GM06990 (cell line): ENCODE measurements at regions not wholly inside any gene's neighbourhood (a gene's known extent, or its start where the extent isn't known, plus 50 kb on each side); places are given as distances from the start of the nearest gene placed in this dataset.

ENCODE experiments used
- DNase-seq: peaks from one replicate; pipeline ENCODE4 v3.0.0-alpha.2; 2011; ENCODE audit not compliant: insufficient read length; ENCODE audit errors: extremely low read depth
- H3K27me3 ChIP-seq: replicated peaks from 2 replicates; pipeline ENCODE4 v1.6.0; 2011; ENCODE audit warnings: low read length; ENCODE audit not compliant: control insufficient read depth, insufficient read depth
- H3K36me3 ChIP-seq: 2 replicates; pipeline ENCODE4 v1.5.1; 2011; ENCODE audit warnings: low read length; ENCODE audit not compliant: control insufficient read depth, insufficient read depth
- H3K4me3 ChIP-seq: replicated peaks from 2 replicates; pipeline ENCODE4 v1.5.1; 2011; ENCODE audit warnings: low read depth, mild to moderate bottlenecking, control low read depth, low read length
- TF ChIP-seq, protein P1 (sequence below): IDR thresholded peaks from 2 replicates; pipeline ENCODE4 v1.5.1; 2011; ENCODE audit warnings: low read length, control low read depth, mild to moderate bottlenecking, inconsistent platforms; ENCODE audit not compliant: insufficient read depth, poor library complexity, severe bottlenecking

- DNase-seq: no peak
- TF ChIP-seq, protein P1, sequence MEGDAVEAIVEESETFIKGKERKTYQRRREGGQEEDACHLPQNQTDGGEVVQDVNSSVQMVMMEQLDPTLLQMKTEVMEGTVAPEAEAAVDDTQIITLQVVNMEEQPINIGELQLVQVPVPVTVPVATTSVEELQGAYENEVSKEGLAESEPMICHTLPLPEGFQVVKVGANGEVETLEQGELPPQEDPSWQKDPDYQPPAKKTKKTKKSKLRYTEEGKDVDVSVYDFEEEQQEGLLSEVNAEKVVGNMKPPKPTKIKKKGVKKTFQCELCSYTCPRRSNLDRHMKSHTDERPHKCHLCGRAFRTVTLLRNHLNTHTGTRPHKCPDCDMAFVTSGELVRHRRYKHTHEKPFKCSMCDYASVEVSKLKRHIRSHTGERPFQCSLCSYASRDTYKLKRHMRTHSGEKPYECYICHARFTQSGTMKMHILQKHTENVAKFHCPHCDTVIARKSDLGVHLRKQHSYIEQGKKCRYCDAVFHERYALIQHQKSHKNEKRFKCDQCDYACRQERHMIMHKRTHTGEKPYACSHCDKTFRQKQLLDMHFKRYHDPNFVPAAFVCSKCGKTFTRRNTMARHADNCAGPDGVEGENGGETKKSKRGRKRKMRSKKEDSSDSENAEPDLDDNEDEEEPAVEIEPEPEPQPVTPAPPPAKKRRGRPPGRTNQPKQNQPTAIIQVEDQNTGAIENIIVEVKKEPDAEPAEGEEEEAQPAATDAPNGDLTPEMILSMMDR: no peak
- H3K36me3 ChIP-seq: no peaks in the 10 kb centered on the region
- H3K27me3 ChIP-seq: no peaks in the 10 kb centered on the region
- no peak overlapping the region for H3K4me3 ChIP-seq
These were observed 248.8 kb upstream of the PBX1 start for GRCh38 chr1:164310166-164310565.

DNA sequence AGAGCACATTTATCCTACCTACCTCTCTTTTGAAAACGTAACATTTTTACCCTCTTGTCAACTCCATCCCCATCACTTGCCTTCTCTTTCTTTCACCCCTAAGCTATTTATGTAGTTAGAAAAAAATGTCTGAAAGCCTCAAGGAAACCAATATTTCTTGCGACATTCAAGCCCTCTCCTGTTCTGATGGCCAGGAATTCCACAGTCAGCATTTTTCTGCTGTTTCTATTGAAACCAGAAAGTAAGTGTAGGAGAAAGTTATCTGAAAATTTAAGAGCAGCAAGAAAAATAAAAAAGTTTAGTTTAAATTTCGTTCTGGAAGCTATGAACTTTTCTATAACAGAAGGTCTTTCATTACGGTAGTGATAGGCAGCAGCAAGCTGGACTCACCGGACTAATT lies 247.6 kb upstream of the PBX1 start:
- TF ChIP-seq, protein P1: no peak
- Histone ChIP-seq H3K27me3 (no peaks in the 10 kb centered on the region), H3K4me3 (no peak overlapping the region), H3K36me3 (no peaks in the 10 kb centered on the region)
- no peak for DNase-seq

- H3K36me3 ChIP-seq: no peaks in the 10 kb centered on the region
- DNase-seq: no peak
- H3K27me3 ChIP-seq: no peaks in the 10 kb centered on the region
- no peak overlapping the region for H3K4me3 ChIP-seq
- TF ChIP-seq, protein P1: no peak
These were observed 237.9 kb upstream of the PBX1 start for GRCh38 chr1:164320790-164321731.

GRCh38 chr1:164325786-164326185 lies 233.2 kb upstream of the PBX1 start:
- DNase-seq: no peak
- no peaks in the 10 kb centered on the region for H3K27me3 ChIP-seq
- no peaks in the 10 kb centered on the region for H3K36me3 ChIP-seq
- no peak overlapping the region for H3K4me3 ChIP-seq
- TF ChIP-seq, protein P1: no peak

GRCh38 chr1:164333387-164333786 lies 225.6 kb upstream of the PBX1 start:
- TF ChIP-seq, protein P1: no peak
- no peaks in the 10 kb centered on the region for H3K27me3 ChIP-seq
- no peak for DNase-seq

More at GRCh38 chr1:164333387-164333786, 225.6 kb upstream of the PBX1 start:
- H3K36me3 ChIP-seq: no peaks in the 10 kb centered on the region
- H3K4me3 ChIP-seq: no peak overlapping the region
